C4-2B (cell line): ENCODE measurements at regions not wholly inside any gene's neighbourhood (a gene's known extent, or its start where the extent isn't known, plus 50 kb on each side); places are given as distances from the start of the nearest gene placed in this dataset.

Experiments
- ZFX ChIP-seq: fragments of 450-650 bp; IDR thresholded peaks from 2 replicates; pipeline ENCODE4 v1.6.1; 2017
- TF ChIP-seq, protein P1 (sequence below): fragments of 450-650 bp; conservative IDR thresholded peaks from 2 replicates; pipeline ENCODE4 v1.5.1; 2017; ENCODE audit warnings: mild to moderate bottlenecking

DNA sequence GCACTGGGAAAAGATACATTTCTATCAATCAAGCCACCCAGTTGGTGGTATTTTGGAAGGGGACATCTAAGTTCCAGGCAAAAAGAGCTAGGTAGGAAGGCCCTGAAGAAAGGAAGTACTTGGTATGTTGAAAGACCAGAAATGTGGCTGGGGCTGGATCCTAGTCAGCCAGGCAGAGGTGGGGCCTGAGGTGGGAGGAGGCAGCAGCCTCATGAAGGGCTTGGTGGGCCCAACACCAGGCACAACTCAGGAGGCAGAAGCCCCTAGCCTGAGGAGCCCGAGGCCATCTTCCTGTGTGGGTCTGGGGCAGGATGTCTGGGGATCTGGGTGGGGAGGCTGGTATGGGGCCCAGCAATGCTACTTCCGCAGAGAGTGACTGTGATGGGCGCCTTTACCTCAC lies 105.9 kb downstream of the SALL1 start:
- TF ChIP-seq, protein P1, sequence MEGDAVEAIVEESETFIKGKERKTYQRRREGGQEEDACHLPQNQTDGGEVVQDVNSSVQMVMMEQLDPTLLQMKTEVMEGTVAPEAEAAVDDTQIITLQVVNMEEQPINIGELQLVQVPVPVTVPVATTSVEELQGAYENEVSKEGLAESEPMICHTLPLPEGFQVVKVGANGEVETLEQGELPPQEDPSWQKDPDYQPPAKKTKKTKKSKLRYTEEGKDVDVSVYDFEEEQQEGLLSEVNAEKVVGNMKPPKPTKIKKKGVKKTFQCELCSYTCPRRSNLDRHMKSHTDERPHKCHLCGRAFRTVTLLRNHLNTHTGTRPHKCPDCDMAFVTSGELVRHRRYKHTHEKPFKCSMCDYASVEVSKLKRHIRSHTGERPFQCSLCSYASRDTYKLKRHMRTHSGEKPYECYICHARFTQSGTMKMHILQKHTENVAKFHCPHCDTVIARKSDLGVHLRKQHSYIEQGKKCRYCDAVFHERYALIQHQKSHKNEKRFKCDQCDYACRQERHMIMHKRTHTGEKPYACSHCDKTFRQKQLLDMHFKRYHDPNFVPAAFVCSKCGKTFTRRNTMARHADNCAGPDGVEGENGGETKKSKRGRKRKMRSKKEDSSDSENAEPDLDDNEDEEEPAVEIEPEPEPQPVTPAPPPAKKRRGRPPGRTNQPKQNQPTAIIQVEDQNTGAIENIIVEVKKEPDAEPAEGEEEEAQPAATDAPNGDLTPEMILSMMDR, result no peak
- no peak for TF ChIP-seq ZFX
